Stimulated activated CD4-positive, alpha-beta T cell treated with anti-CD3 and anti-CD28 coated beads, Interleukin-12 subunit alpha, Interleukin-12 subunit beta, amount 100 ng/mL, for 48 hours (primary cell): ENCODE measurements at regions not wholly inside any gene's neighbourhood (a gene's known extent, or its start where the extent isn't known, plus 50 kb on each side); places are given as distances from the start of the nearest gene placed in this dataset.
A peak's percentile ranks its signal among the peaks of the same experiment; 100 is the strongest.
"Not testable (repeated sequence)": the region's sequence is repeated elsewhere in the genome, so short reads cannot be mapped to it uniquely, and the experiment has no call there.

ENCODE experiments used
- DNase-seq, 3 donors: peaks; one replicate each; pipeline ENCODE4 v3.0.0-alpha.2; 2020; ENCODE audit warnings: low read depth in 2 of 3, low spot score in 1 of 3

- peak in 1 of 3 donors; percentile 4 for DNase-seq
These were observed 409.5 kb downstream of the SLC6A15 start for GRCh38 chr12:84502907-84503787.

DNA sequence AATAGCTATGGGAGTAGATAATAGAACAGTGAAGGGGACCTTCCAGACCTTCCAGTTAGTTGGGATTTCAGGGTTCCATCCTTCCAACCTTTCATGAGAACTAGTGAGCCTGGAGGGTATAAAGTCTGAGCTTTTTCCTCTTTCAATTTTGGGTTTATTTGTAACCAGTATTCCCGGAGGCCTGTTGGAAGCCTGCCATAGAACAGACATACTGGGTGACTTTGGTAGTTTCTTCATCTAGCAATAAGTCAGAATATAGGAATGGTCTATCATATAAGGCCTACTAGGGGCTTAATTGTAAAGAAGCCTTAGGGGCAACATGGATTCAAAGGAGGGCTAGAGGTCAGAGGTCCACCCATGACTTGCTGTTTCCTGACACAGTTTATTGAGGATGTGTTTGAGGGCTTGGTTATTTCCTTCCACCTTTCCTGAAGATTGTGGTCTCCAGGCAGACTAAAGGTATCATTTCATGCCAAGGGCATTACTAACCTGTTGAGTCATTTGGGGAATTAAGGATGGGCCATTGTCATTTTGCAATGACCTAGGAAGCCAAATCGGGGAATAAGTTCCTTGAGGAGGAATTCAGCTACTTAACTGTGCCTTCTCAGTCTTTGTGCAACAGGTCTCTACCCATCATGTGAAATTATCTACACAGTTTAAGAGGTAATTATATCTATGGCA, 410.3 kb downstream of the SLC6A15 start:
- no peak for DNase-seq

DNA sequence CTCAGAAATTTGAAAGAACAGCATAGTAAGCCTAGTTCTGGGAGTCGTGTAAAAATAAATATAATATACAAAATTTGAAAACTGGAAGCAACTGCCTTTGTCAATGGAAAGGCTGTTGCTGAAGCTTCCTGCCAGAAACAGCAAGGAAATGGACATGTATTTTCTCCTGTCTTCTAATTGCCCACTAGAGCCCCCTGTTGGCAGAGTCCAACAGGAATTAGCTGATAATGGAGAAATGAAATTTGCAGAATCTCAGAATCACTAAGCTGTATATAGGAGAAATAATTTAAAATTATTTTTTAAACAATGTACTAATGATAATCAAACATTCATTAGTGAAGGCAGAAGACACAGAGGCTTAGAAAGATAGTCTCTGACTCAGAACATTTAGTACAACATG, 414.8 kb downstream of the SLC6A15 start:
- DNase-seq, result no peak

DNA sequence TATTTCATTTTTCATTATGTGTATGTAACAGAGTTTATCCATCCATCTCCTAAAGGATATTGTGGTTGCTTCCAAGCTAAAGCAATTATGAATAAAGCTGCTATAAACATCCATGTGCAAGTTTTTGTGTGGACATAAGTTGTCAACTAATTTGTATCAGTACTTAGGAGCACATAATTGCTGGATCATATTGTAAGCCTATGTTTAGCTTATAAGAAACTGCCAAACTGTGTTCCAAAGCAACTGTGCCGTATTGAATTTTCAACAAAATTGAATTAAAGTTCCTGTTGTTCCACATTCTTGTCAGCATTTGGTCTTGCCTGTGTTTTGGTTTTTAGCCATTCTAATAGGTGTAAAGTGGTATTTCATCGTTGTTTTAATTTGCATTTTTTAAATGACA, 416.9 kb downstream of the SLC6A15 start:
- no peak for DNase-seq

GRCh38 chr12:84492351-84492883, 420.2 kb downstream of the SLC6A15 start:
- DNase-seq, result no peak

- DNase-seq, result no peak
These were observed 427.8 kb downstream of the SLC6A15 start for GRCh38 chr12:84484798-84485197.

DNA sequence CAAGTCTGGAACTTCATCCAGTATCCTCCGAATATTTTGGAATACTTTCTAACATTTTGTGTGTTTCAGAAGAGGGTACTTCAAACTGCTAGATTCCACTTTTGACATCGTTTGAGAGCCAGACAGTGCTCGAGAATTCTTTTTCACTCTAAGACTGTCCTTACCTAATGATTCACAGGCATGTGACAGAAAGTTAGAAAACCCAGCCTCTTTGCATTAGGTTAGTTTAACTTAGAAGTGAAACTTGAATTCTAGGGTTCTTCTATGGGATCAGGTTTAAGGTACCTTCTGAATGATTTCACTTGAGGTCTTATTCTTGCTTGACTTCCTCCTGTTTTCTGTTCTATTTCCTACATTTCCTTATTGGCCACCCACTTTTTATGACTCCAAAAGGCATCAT, 431.8 kb downstream of the SLC6A15 start:
- DNase-seq, result no peak

- no peak for DNase-seq
These were observed 442.2 kb downstream of the SLC6A15 start for GRCh38 chr12:84470361-84470760.

GRCh38 chr12:84464616-84465015, 448.0 kb downstream of the SLC6A15 start:
- no peak for DNase-seq

GRCh38 chr12:84463741-84464495, 448.7 kb downstream of the SLC6A15 start:
- no peak for DNase-seq

GRCh38 chr12:84455598-84455997, 457.0 kb downstream of the SLC6A15 start:
- DNase-seq, result no peak

DNA sequence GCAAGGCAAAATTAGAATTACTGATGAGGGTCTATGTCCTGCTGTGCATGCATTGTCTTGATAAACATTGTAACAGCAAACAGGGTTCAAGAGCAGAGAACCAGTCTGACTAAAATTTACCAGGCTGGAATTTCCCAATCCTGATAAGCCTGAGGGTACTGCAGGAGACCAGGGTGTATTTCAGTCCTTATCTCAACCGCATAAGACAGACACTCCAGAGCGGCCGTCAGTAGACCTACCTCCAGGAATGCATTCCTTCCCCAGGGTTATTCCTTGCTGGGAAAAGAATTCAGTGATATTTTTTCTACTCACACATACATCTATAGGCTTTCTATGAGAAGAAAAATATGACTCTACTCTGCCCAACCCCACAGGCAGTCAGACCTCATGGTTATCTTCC, 466.1 kb downstream of the SLC6A15 start:
- DNase-seq, result not testable (repeated sequence)

- no peak for DNase-seq
These were observed 476.5 kb downstream of the SLC6A15 start for GRCh38 chr12:84436134-84436533.

DNA sequence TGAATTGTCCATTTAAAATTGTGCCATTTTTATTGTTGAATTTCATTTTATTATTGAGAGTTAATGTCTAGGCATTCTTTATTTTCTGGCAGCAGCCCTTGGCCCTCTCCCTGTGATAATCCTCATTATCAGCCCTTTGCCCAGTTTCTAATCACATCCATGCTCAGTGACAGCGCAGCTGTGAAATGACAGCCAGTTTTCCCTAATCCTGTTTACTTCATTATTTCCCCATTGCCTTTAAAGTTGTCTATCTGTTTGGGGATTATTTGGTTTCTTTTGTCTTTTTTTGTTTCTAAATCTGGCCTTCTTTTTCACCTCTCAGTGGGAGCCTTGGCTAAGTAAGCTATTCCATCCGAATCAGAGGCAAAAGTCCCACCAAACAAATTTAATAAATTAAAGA, 476.9 kb downstream of the SLC6A15 start:
- DNase-seq, result no peak

- DNase-seq, result no peak
These were observed 490.3 kb downstream of the SLC6A15 start for GRCh38 chr12:84422340-84422739.

GRCh38 chr12:84421103-84421502, 491.5 kb downstream of the SLC6A15 start:
- no peak for DNase-seq

DNA sequence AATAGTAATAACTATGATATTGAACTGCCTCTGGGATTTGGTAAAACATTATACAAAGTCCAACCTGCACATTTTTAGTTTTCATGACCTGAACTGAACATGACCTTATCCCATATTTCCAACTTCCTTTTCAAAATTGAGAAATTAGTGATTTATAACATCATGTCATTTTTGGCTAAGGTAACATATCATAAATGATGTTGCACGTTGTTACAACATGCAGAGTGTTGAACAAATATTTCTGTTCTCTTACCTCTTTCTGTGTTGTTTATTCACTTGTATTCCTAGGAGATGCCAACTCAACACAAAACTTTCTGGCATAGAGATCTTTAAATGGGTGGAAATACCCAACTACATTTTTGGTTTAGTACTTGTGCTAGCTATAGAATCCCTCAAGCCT, 496.0 kb downstream of the SLC6A15 start:
- DNase-seq, result no peak

DNA sequence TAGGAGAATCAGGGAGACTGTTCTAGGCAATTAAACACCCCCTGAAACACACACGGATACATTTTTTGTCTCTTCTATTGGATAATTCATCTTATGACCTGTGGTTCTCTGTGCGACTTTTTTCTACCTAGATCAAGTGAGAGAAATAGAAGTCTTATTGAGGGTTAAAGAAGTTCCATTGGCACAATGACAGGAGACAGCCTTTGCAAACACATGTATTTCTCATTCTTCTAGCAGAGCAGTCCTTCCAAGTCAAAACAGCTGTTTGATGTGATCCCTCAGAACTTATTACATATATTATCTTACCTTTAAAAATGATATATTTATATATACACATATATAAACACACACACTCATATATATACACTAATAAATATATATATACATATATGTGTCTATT, 496.7 kb downstream of the SLC6A15 start:
- DNase-seq, result no peak

- DNase-seq, result no peak
These were observed 498.9 kb downstream of the SLC6A15 start for GRCh38 chr12:84413656-84414055.

- no peak for DNase-seq
These were observed 500.4 kb downstream of the SLC6A15 start for GRCh38 chr12:84412226-84412625.

GRCh38 chr12:84411031-84411430, 501.6 kb downstream of the SLC6A15 start:
- no peak for DNase-seq

DNA sequence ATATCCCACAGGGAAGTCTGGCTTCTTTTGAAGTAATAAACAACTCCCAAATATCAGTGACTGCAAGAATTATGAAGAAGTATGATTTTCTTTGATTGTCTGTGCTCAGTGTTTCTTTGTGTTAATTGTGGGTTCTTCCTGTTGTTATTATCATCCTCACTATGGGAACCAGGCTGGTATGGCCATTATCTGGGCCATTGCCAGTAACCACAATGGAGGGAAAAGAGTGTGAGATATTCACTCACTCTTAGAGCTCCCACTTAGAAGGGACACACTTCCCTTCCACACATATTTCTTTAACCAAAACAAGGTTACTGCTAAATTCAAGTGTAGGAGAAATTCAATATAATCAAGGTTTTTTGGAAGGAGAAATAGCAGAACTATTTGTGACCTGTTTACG, 503.7 kb downstream of the SLC6A15 start:
- no peak for DNase-seq
